ENCODE measurements at regions not wholly inside any gene's neighbourhood (a gene's known extent, or its start where the extent isn't known, plus 50 kb on each side); places are given as distances from the start of the nearest gene placed in this dataset.

- TF ChIP-seq, protein P1, sequence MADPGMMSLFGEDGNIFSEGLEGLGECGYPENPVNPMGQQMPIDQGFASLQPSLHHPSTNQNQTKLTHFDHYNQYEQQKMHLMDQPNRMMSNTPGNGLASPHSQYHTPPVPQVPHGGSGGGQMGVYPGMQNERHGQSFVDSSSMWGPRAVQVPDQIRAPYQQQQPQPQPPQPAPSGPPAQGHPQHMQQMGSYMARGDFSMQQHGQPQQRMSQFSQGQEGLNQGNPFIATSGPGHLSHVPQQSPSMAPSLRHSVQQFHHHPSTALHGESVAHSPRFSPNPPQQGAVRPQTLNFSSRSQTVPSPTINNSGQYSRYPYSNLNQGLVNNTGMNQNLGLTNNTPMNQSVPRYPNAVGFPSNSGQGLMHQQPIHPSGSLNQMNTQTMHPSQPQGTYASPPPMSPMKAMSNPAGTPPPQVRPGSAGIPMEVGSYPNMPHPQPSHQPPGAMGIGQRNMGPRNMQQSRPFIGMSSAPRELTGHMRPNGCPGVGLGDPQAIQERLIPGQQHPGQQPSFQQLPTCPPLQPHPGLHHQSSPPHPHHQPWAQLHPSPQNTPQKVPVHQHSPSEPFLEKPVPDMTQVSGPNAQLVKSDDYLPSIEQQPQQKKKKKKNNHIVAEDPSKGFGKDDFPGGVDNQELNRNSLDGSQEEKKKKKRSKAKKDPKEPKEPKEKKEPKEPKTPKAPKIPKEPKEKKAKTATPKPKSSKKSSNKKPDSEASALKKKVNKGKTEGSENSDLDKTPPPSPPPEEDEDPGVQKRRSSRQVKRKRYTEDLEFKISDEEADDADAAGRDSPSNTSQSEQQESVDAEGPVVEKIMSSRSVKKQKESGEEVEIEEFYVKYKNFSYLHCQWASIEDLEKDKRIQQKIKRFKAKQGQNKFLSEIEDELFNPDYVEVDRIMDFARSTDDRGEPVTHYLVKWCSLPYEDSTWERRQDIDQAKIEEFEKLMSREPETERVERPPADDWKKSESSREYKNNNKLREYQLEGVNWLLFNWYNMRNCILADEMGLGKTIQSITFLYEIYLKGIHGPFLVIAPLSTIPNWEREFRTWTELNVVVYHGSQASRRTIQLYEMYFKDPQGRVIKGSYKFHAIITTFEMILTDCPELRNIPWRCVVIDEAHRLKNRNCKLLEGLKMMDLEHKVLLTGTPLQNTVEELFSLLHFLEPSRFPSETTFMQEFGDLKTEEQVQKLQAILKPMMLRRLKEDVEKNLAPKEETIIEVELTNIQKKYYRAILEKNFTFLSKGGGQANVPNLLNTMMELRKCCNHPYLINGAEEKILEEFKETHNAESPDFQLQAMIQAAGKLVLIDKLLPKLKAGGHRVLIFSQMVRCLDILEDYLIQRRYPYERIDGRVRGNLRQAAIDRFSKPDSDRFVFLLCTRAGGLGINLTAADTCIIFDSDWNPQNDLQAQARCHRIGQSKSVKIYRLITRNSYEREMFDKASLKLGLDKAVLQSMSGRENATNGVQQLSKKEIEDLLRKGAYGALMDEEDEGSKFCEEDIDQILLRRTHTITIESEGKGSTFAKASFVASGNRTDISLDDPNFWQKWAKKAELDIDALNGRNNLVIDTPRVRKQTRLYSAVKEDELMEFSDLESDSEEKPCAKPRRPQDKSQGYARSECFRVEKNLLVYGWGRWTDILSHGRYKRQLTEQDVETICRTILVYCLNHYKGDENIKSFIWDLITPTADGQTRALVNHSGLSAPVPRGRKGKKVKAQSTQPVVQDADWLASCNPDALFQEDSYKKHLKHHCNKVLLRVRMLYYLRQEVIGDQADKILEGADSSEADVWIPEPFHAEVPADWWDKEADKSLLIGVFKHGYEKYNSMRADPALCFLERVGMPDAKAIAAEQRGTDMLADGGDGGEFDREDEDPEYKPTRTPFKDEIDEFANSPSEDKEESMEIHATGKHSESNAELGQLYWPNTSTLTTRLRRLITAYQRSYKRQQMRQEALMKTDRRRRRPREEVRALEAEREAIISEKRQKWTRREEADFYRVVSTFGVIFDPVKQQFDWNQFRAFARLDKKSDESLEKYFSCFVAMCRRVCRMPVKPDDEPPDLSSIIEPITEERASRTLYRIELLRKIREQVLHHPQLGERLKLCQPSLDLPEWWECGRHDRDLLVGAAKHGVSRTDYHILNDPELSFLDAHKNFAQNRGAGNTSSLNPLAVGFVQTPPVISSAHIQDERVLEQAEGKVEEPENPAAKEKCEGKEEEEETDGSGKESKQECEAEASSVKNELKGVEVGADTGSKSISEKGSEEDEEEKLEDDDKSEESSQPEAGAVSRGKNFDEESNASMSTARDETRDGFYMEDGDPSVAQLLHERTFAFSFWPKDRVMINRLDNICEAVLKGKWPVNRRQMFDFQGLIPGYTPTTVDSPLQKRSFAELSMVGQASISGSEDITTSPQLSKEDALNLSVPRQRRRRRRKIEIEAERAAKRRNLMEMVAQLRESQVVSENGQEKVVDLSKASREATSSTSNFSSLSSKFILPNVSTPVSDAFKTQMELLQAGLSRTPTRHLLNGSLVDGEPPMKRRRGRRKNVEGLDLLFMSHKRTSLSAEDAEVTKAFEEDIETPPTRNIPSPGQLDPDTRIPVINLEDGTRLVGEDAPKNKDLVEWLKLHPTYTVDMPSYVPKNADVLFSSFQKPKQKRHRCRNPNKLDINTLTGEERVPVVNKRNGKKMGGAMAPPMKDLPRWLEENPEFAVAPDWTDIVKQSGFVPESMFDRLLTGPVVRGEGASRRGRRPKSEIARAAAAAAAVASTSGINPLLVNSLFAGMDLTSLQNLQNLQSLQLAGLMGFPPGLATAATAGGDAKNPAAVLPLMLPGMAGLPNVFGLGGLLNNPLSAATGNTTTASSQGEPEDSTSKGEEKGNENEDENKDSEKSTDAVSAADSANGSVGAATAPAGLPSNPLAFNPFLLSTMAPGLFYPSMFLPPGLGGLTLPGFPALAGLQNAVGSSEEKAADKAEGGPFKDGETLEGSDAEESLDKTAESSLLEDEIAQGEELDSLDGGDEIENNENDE (IDR thresholded peaks at IDR 0.05; ENCODE audit: insufficient replicate concordance, low read length), result no peak
- TF ChIP-seq SP4 (IDR thresholded peaks at IDR 0.05; ENCODE audit: low read length), result no peak
- no peak for TF ChIP-seq SAP30 (IDR thresholded peaks at IDR 0.05; ENCODE audit: insufficient read depth, insufficient replicate concordance, low read length)
- TF ChIP-seq BACH1 (IDR thresholded peaks at IDR 0.05; ENCODE audit: low read length), result no peak
- no peak for TF ChIP-seq TCF12 (IDR thresholded peaks at IDR 0.05; ENCODE audit: low read depth, low read length)
Observed at GRCh38 chr5:15353086-15353645, 146.8 kb upstream of the FBXL7 start (continued).

Data from H1 (cell line).